GM12872 (cell line): ENCODE measurements at regions not wholly inside any gene's neighbourhood (a gene's known extent, or its start where the extent isn't known, plus 50 kb on each side); places are given as distances from the start of the nearest gene placed in this dataset.

Experiments
- TF ChIP-seq, protein P1 (sequence below): IDR thresholded peaks from 3 replicates; pipeline ENCODE4 v1.5.1; 2011; ENCODE audit warnings: low read depth, mild to moderate bottlenecking, low read length, moderate library complexity; ENCODE audit not compliant: insufficient read depth

- TF ChIP-seq, protein P1, sequence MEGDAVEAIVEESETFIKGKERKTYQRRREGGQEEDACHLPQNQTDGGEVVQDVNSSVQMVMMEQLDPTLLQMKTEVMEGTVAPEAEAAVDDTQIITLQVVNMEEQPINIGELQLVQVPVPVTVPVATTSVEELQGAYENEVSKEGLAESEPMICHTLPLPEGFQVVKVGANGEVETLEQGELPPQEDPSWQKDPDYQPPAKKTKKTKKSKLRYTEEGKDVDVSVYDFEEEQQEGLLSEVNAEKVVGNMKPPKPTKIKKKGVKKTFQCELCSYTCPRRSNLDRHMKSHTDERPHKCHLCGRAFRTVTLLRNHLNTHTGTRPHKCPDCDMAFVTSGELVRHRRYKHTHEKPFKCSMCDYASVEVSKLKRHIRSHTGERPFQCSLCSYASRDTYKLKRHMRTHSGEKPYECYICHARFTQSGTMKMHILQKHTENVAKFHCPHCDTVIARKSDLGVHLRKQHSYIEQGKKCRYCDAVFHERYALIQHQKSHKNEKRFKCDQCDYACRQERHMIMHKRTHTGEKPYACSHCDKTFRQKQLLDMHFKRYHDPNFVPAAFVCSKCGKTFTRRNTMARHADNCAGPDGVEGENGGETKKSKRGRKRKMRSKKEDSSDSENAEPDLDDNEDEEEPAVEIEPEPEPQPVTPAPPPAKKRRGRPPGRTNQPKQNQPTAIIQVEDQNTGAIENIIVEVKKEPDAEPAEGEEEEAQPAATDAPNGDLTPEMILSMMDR = no peak
These were observed 910.2 kb upstream of the NUDT12 start for GRCh38 chr5:104472811-104473210.

DNA sequence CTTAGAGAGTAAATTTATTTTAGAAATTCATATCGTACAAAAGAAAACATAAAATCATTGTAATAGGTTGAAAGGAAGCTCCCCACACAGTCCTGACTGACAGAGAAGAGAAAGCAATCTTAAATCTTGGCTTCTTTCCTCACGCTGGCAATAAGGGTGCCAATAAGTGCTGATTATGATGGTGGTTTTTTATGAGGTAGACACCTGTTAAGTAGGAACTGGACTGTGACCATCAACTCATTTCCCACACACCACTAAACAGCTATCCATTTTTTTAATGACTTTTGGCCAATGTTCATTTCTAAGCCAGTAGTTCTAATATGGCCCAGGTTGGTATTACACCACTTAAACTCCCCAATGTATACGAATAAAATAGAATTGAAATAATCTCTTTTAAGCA, 893.5 kb upstream of the NUDT12 start:
- TF ChIP-seq, protein P1 = no peak

DNA sequence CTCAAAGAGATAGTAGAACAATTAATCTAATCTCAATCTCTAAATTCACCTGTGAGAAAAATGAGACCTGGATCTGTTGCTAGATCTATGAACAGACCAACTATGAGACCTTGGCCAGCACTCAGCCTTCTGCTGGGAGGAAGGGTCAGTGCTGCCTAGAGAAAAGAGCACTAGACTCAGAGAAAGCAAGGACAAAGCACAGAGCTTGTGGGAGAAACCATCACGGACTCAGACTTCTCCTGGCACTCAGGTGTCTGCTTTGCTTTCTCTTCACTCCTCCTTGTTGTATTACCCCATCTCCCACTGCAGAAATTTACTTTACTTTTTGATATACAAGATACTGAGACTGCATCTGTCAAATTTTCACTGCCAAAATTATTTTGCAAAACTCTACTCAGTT, 890.0 kb upstream of the NUDT12 start:
- TF ChIP-seq, protein P1 = no peak

- TF ChIP-seq, protein P1 = no peak
These were observed 882.1 kb upstream of the NUDT12 start for GRCh38 chr5:104444656-104445055.

DNA sequence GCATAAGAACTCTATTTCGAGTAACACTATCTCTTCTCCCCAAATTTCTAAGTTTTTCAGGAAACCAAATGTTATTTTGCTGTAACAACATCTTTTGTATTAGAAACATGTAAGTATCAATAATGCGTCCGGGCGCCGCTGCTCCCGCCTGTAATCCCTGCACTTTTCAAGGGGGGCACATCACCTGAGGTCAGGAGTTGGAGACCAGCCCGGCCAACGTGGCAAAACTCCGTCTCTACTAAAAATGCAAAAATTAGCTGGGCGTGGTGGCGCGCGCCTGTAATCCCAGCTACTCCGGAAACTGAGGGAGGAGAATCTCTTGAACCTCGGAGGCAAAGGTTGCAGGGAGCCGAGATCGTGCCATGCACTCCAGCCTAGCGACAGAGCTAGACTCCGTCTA, 881.1 kb upstream of the NUDT12 start:
- TF ChIP-seq, protein P1 = no peak

DNA sequence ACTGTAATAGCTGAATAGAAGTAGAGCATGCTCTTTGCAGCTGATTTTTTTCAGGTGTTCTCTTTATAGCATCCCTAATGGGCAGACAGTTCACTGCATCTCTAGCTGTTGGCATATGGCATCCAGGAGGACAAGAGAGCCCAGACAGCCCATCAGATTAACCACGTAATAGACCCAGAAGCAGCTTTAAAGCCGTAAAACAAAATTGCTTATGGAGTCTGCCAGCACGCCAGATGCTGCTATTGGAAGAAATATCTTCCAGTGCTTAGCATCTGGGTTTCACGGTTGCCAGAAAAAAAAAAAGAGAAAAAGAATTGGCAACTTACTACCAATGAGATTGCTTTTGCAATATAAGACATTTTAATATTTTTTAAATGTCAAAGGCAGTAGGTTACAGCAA, 869.4 kb upstream of the NUDT12 start:
- TF ChIP-seq, protein P1 = no peak

DNA sequence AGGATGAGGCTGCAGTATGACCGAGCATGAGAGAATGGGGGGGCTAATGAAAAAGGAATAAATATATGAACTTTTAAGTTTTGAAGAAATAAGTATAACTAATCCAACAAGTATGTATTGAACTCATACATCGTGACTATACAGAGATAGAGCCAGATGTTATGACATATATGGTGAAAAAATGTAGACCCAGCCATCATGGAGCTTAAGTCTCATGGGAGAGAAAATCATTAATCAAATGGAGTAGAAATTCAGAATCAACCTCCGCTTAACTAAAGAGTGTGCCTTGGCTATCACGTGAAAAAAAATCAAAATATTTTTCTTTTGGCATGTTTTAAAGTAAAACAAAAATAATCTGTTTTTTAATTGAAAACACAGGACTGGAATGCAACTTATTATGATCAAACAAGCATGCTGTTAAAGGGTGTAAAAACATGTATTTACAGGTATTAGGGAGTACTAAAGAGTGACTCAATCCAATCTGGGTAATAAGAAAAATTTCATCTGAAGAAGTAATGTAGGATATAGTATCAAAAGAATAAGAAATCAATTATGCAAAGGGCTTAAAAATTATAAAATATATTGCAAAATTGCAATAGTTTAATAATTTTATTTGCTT, 868.5 kb upstream of the NUDT12 start:
- TF ChIP-seq, protein P1 = no peak
